HEK293 (cell line): ENCODE measurements at regions not wholly inside any gene's neighbourhood (a gene's known extent, or its start where the extent isn't known, plus 50 kb on each side); places are given as distances from the start of the nearest gene placed in this dataset.

ENCODE experiments used
- CTCF ChIA-PET: fragments of 350-600 bp; formaldehyde crosslinking; extraction: SDS; loops from one replicate; lab custom pipeline; 2021; ENCODE audit warnings: antibody characterized with exemption; lab: Yijun Ruan, JAX
- POLR2A ChIA-PET: fragments of 300-600 bp; formaldehyde crosslinking; extraction: SDS; loops from one replicate; lab custom pipeline; 2020; ENCODE audit warnings: antibody characterized with exemption, inconsistent platforms; lab: Yijun Ruan, JAX
- H3K27ac ChIP-seq: fragments of 200-500 bp; sonication (Bioruptor generic); 2 replicates; pipeline ENCODE4 v1.5.1; 2014; ENCODE audit warnings: low read depth, low read length, control low read depth, inconsistent platforms; ENCODE audit errors: extremely low read depth
- H3K36me3 ChIP-seq, 2 experiments: fragments of 200-500 bp in 1 of 2; sonication (Bioruptor generic) in 1 of 2; 1 replicate in 1 of 2; 2 replicates in 1 of 2; pipeline ENCODE4 v1.5.1; 2014 to 2017; ENCODE audit warnings: inconsistent platforms in 2 of 2, low read length in 2 of 2; ENCODE audit not compliant: control insufficient read depth in 2 of 2, insufficient read depth in 1 of 2
- H3K4me1 ChIP-seq: fragments of 200-500 bp; sonication (Bioruptor generic); 2 replicates; pipeline ENCODE4 v1.5.1; 2014; ENCODE audit warnings: mild to moderate bottlenecking, low read length, inconsistent platforms; ENCODE audit not compliant: control insufficient read depth, insufficient read depth
- H3K4me3 ChIP-seq: 2 replicates; pipeline ENCODE4 v1.5.1; 2011; ENCODE audit warnings: low read depth, mild to moderate bottlenecking, control low read depth, low read length, moderate library complexity
- H3K9me3 ChIP-seq: fragments of 200-500 bp; sonication (Bioruptor generic); 2 replicates; pipeline ENCODE4 v1.5.1; 2014; ENCODE audit warnings: low read depth, low read length, inconsistent platforms; ENCODE audit not compliant: control insufficient read depth, insufficient read depth
- HOXD13 ChIP-seq: sonication (generic); formaldehyde crosslinking; IDR thresholded peaks from 2 replicates; pipeline ENCODE4 v1.8.0; 2022; ENCODE audit warnings: missing genetic modification reagents, borderline replicate concordance
- PRDM10 ChIP-seq: fragments of 450-650 bp; formaldehyde crosslinking; IDR thresholded peaks from 2 replicates; pipeline ENCODE4 v1.5.1; 2016; ENCODE audit warnings: missing biosample characterization, missing genetic modification characterization
- REST ChIP-seq: fragments of 450-650 bp; formaldehyde crosslinking; IDR thresholded peaks from 2 replicates; pipeline ENCODE4 v1.5.1; 2016; ENCODE audit warnings: missing biosample characterization, missing genetic modification characterization
- ZBTB10 ChIP-seq: fragments of 450-650 bp; formaldehyde crosslinking; IDR thresholded peaks from 2 replicates; pipeline ENCODE4 v1.5.1; 2016; ENCODE audit warnings: missing biosample characterization, missing genetic modification characterization
- ZEB2 ChIP-seq: fragments of 450-650 bp; formaldehyde crosslinking; IDR thresholded peaks from 2 replicates; pipeline ENCODE4 v1.5.1; 2016; ENCODE audit warnings: missing biosample characterization, missing genetic modification characterization
- ZFP3 ChIP-seq: fragments of 450-650 bp; formaldehyde crosslinking; IDR thresholded peaks from 2 replicates; pipeline ENCODE4 v1.5.1; 2016; ENCODE audit warnings: low read depth, missing biosample characterization, missing genetic modification characterization
- ZNF133 ChIP-seq: fragments of 450-650 bp; formaldehyde crosslinking; IDR thresholded peaks from 2 replicates; pipeline ENCODE4 v1.5.1; 2016; ENCODE audit warnings: missing biosample characterization, missing genetic modification characterization
- ZNF140 ChIP-seq: fragments of 450-650 bp; formaldehyde crosslinking; IDR thresholded peaks from 2 replicates; pipeline ENCODE4 v1.5.1; 2016; ENCODE audit warnings: missing biosample characterization, missing genetic modification characterization
- ZNF23 ChIP-seq: fragments of 450-650 bp; formaldehyde crosslinking; IDR thresholded peaks from 2 replicates; pipeline ENCODE4 v1.5.1; 2016; ENCODE audit warnings: missing biosample characterization, missing genetic modification characterization, borderline replicate concordance
- ZNF239 ChIP-seq: fragments of 450-650 bp; formaldehyde crosslinking; IDR thresholded peaks from 2 replicates; pipeline ENCODE4 v1.5.1; 2016; ENCODE audit warnings: missing biosample characterization, missing genetic modification characterization
- ZNF292 ChIP-seq: fragments of 450-650 bp; formaldehyde crosslinking; IDR thresholded peaks from 2 replicates; pipeline ENCODE4 v1.5.1; 2016; ENCODE audit warnings: low read depth, missing biosample characterization, missing genetic modification characterization, borderline replicate concordance
- ZNF302 ChIP-seq: fragments of 450-650 bp; formaldehyde crosslinking; IDR thresholded peaks from 2 replicates; pipeline ENCODE4 v1.5.1; 2016; ENCODE audit warnings: missing biosample characterization, missing genetic modification characterization, low read depth
- ZNF37A ChIP-seq: fragments of 450-650 bp; IDR thresholded peaks from 2 replicates; pipeline ENCODE4 v1.5.1; 2018; ENCODE audit warnings: missing biosample characterization, missing genetic modification characterization
- ZNF621 ChIP-seq: fragments of 450-650 bp; formaldehyde crosslinking; IDR thresholded peaks from 2 replicates; pipeline ENCODE4 v1.5.1; 2017; ENCODE audit warnings: missing biosample characterization, missing genetic modification characterization
- ZNF626 ChIP-seq: fragments of 450-650 bp; sonication (Bioruptor Pico); formaldehyde crosslinking; IDR thresholded peaks from 2 replicates; pipeline ENCODE4 v1.5.1; 2018; ENCODE audit warnings: missing biosample characterization, missing genetic modification characterization, inconsistent platforms
- ZNF704 ChIP-seq: fragments of 450-650 bp; formaldehyde crosslinking; IDR thresholded peaks from 2 replicates; pipeline ENCODE4 v1.5.1; 2016; ENCODE audit warnings: missing biosample characterization, missing genetic modification characterization
- ZNF777 ChIP-seq: fragments of 450-650 bp; formaldehyde crosslinking; IDR thresholded peaks from 2 replicates; pipeline ENCODE4 v1.5.1; 2017; ENCODE audit warnings: missing biosample characterization, missing genetic modification characterization, borderline replicate concordance
- ZSCAN23 ChIP-seq: fragments of 450-650 bp; formaldehyde crosslinking; IDR thresholded peaks from 2 replicates; pipeline ENCODE4 v1.5.1; 2016; ENCODE audit warnings: missing biosample characterization, missing genetic modification characterization
- ZSCAN30 ChIP-seq: fragments of 450-650 bp; IDR thresholded peaks from 2 replicates; pipeline ENCODE4 v1.5.1; 2018; ENCODE audit warnings: missing biosample characterization, mild to moderate bottlenecking, missing genetic modification characterization, moderate library complexity

- Histone ChIP-seq H3K4me3 (no peak overlapping the region), H3K27ac (no peak overlapping the region), H3K9me3 (no peaks in the 10 kb centered on the region), H3K4me1 (no peaks in the 10 kb centered on the region), H3K36me3 (no peaks in the 10 kb centered on the region)
- POLR2A ChIA-PET: no interaction called here
- TF ChIP-seq ZNF239 (tag by site-specific recombination): no peak
- TF ChIP-seq ZNF302 (tag by site-specific recombination): no peak
- no peak for TF ChIP-seq ZNF621
- no peak for TF ChIP-seq ZNF23 (tag by site-specific recombination)
- no peak for TF ChIP-seq ZBTB10 (tag by site-specific recombination)
- TF ChIP-seq ZNF777 (tag by site-specific recombination): no peak
- no peak for TF ChIP-seq ZEB2 (tag by site-specific recombination)
- no peak for TF ChIP-seq HOXD13 (CRISPR knock-in tag)
- no peak for TF ChIP-seq ZNF626 (tag by site-specific recombination)
- TF ChIP-seq ZSCAN30 (tag by site-specific recombination): no peak
- TF ChIP-seq ZNF704 (tag by site-specific recombination): no peak
- CTCF ChIA-PET: no interaction called here
Observed at GRCh38 chr3:180117381-180118163, 80.8 kb upstream of the PEX5L start.

- no peaks in the 10 kb centered on the region for H3K36me3 ChIP-seq
Observed at GRCh38 chr3:180119567-180119966, 82.8 kb upstream of the PEX5L start.

GRCh38 chr3:180123928-180124327 is 87.2 kb upstream of the PEX5L start:
- H3K36me3 ChIP-seq: no peaks in the 10 kb centered on the region
- no peak overlapping the region for H3K27ac ChIP-seq
- no peaks in the 10 kb centered on the region for H3K9me3 ChIP-seq
- POLR2A ChIA-PET: no interaction called here
- H3K4me1 ChIP-seq: no peaks in the 10 kb centered on the region
- no peak overlapping the region for H3K4me3 ChIP-seq
- CTCF ChIA-PET: no interaction called here
- TF ChIP-seq ZSCAN23 (tag by site-specific recombination): no peak
- no peak for TF ChIP-seq REST
- no peak for TF ChIP-seq ZNF140 (tag by site-specific recombination)
- no peak for TF ChIP-seq PRDM10
- no peak for TF ChIP-seq ZNF292 (tag by site-specific recombination)
- no peak for TF ChIP-seq ZNF704 (tag by site-specific recombination)

More at GRCh38 chr3:180119567-180119966, 82.8 kb upstream of the PEX5L start:
- no peaks in the 10 kb centered on the region for H3K9me3 ChIP-seq
- no peak overlapping the region for H3K4me3 ChIP-seq
- TF ChIP-seq ZNF133 (no peak), ZNF37A (no peak), ZFP3 (no peak)
- ChIA-PET POLR2A (interaction anchor here (0.6 kb wide), 1 partner anchor 87 kb away, joined by 3 read pairs; no protein-coding TSS in a partner anchor), CTCF (no interaction called here)
- no peak overlapping the region for H3K27ac ChIP-seq
- H3K4me1 ChIP-seq: no peaks in the 10 kb centered on the region
